B cell (primary cell): ENCODE measurements at regions not wholly inside any gene's neighbourhood (a gene's known extent, or its start where the extent isn't known, plus 50 kb on each side); places are given as distances from the start of the nearest gene placed in this dataset.

ENCODE experiments used
- ATAC-seq: fragments of 200-7000 bp; cut with Tn5 transposase; one replicate; pipeline ENCODE4 v1.10.0; 2021; ENCODE audit warnings: low read depth, mild to moderate bottlenecking, moderate number of reproducible peaks, moderate library complexity
- CTCF ChIA-PET: fragments of 350-600 bp; sonication (Branson Sonifier 250); formaldehyde crosslinking; loops from one replicate; lab custom pipeline; 2021; ENCODE audit warnings: antibody characterized with exemption, inconsistent platforms; lab: Charles Lee
- POLR2A ChIA-PET: fragments of 350-600 bp; sonication (Branson Sonifier 250); formaldehyde crosslinking; loops from one replicate; lab custom pipeline; 2021; ENCODE audit warnings: antibody characterized with exemption; lab: Charles Lee
- DNase-seq: peaks from one replicate; pipeline ENCODE4 v3.0.0; 2013
- H2AFZ ChIP-seq: 2 replicates; pipeline ENCODE4 v1.6.1; 2012; ENCODE audit warnings: mild to moderate bottlenecking, low read depth, low read length; ENCODE audit not compliant: insufficient read depth, poor library complexity, severe bottlenecking
- H3K27ac ChIP-seq, 2 donors: 1 replicate in 1 of 2; 2 replicates in 1 of 2; pipeline ENCODE4 v1.5.1; 2012 to 2013; ENCODE audit warnings: low read length in 2 of 2, mild to moderate bottlenecking in 2 of 2, moderate library complexity in 1 of 2
- H3K27me3 ChIP-seq, 4 experiments: fragments of 200-600 bp in 1 of 4; sonication (generic) in 1 of 4; replicated peaks in 1 of 4; 1 replicate in 2 of 4; 2 replicates in 2 of 4; pipeline versions ENCODE4 v1.6.1 to v1.7.0; 2013 to 2016; ENCODE audit warnings: low read length in 3 of 4, mild to moderate bottlenecking in 2 of 4, mixed read lengths in 1 of 4, moderate library complexity in 1 of 4; ENCODE audit not compliant: insufficient read depth in 4 of 4, control insufficient read depth in 3 of 4; ENCODE audit errors: control extremely low read depth in 1 of 4
- H3K36me3 ChIP-seq, 2 experiments: replicated peaks in 1 of 2; 1 replicate in 1 of 2; 2 replicates in 1 of 2; pipeline versions ENCODE4 v1.6.1 to v1.7.1; 2013; ENCODE audit warnings: low read length in 1 of 2; ENCODE audit not compliant: insufficient read depth in 2 of 2, control insufficient read depth in 1 of 2; ENCODE audit errors: control extremely low read depth in 1 of 2, extremely low read depth in 1 of 2
- H3K4me1 ChIP-seq, 2 donors: fragments of 200-600 bp in 1 of 2; sonication (generic) in 1 of 2; 1 replicate in 1 of 2; 2 replicates in 1 of 2; pipeline versions ENCODE4 v1.5.1 to v1.6.1; 2013 to 2017; ENCODE audit warnings: low read length in 2 of 2; ENCODE audit not compliant: control insufficient read depth in 2 of 2, insufficient read depth in 2 of 2
- H3K4me2 ChIP-seq: replicated peaks from 2 replicates; pipeline ENCODE3; 2012; ENCODE audit warnings: mild to moderate bottlenecking, low read depth, low read length; ENCODE audit not compliant: poor library complexity, severe bottlenecking
- H3K4me3 ChIP-seq, 5 experiments: fragments of 200-600 bp in 1 of 5; sonication (generic) in 1 of 5; 1 replicate in 3 of 5; 2 replicates in 2 of 5; pipeline versions ENCODE4 v1.5.1 to v1.7.0; 2011 to 2016; ENCODE audit warnings: low read length in 4 of 5, mild to moderate bottlenecking in 4 of 5, low read depth in 2 of 5, control low read depth in 1 of 5, moderate library complexity in 1 of 5; ENCODE audit not compliant: insufficient read depth in 1 of 5; ENCODE audit errors: control extremely low read depth in 1 of 5, extremely low read depth in 1 of 5
- H3K79me2 ChIP-seq: fragments of 200-600 bp; sonication (generic); one replicate; pipeline ENCODE4 v1.6.0; 2016; ENCODE audit warnings: low read length; ENCODE audit not compliant: control insufficient read depth, insufficient read depth
- H3K9ac ChIP-seq: fragments of 200-600 bp; sonication (generic); 2 replicates; pipeline ENCODE4 v1.6.1; 2017; ENCODE audit warnings: mild to moderate bottlenecking, low read length, moderate library complexity
- H3K9me3 ChIP-seq, 3 donors: one replicate each; pipeline versions ENCODE4 v1.6.1 to v1.7.1; 2013; ENCODE audit warnings: low read length in 2 of 3; ENCODE audit not compliant: control insufficient read depth in 2 of 3, insufficient read depth in 1 of 3; ENCODE audit errors: control extremely low read depth in 1 of 3
- H4K20me1 ChIP-seq: 2 replicates; pipeline ENCODE4 v1.6.0; 2012; ENCODE audit warnings: mild to moderate bottlenecking, low read length; ENCODE audit not compliant: insufficient read depth, control insufficient read depth, poor library complexity, severe bottlenecking
- H3K27ac Mint-ChIP-seq: one replicate; pipeline ENCODE4 v1.8.0; 2021; ENCODE audit warnings: mixed read lengths
- H3K27me3 Mint-ChIP-seq: one replicate; pipeline ENCODE4 v1.8.0; 2021; ENCODE audit warnings: mixed read lengths
- H3K4me1 Mint-ChIP-seq: one replicate; pipeline ENCODE4 v1.8.0; 2021; ENCODE audit warnings: mixed read lengths
- H3K4me3 Mint-ChIP-seq: one replicate; pipeline ENCODE4 v1.8.0; 2021; ENCODE audit warnings: mixed read lengths
- H3K9me3 Mint-ChIP-seq: one replicate; pipeline ENCODE4 v1.8.0; 2022; ENCODE audit warnings: mixed read lengths; ENCODE audit not compliant: insufficient read depth
- CTCF ChIP-seq: fragments of 200-600 bp; IDR thresholded peaks from one replicate; pipeline ENCODE4 v1.8.0; 2022; ENCODE audit warnings: antibody characterized with exemption, mild to moderate bottlenecking
- EZH2 ChIP-seq: IDR thresholded peaks from 2 replicates; pipeline ENCODE4 v1.6.1; 2012; ENCODE audit warnings: borderline replicate concordance, low read depth, mild to moderate bottlenecking, moderate library complexity, low read length; ENCODE audit not compliant: insufficient read depth, poor library complexity, severe bottlenecking
- WGBS: methylation state at CpG from one replicate; pipeline ENCODE4 v1.1.5; 2013; ENCODE audit warnings: missing lambda C conversion rate; ENCODE audit not compliant: insufficient coverage; 5-methylcytosine and 5-hydroxymethylcytosine counted together
- intact Hi-C: fragments of 100-400 bp; cut with micrococcal nuclease; formaldehyde crosslinking; loops from one replicate; pipeline ENCODE4 v1.10.0; 2022

GRCh38 chr1:38133304-38133703, 86.7 kb upstream of the POU3F1 start:
- Histone ChIP-seq H3K27me3 (peaks cover 0 to 42% (median 9%) of the 10 kb centered on the region in 4 experiments), H3K4me1 (peaks cover 0 to 4% of the 10 kb centered on the region in 2 donors), H2AFZ (no peak overlapping the region), H4K20me1 (no peaks in the 10 kb centered on the region), H3K4me2 (no peak overlapping the region), H3K9ac (no peak overlapping the region), H3K27ac (no peak overlapping the region), H3K4me3 (no peak overlapping the region), H3K9me3 (no peaks in the 10 kb centered on the region), H3K79me2 (no peaks in the 10 kb centered on the region), H3K36me3 (no peaks in the 10 kb centered on the region)
- Mint-ChIP-seq H3K4me3 (no peak overlapping the region), H3K27ac (no peak overlapping the region), H3K4me1 (peaks cover 9% of the 10 kb centered on the region), H3K9me3 (no peaks in the 10 kb centered on the region), H3K27me3 (peaks cover 57% of the 10 kb centered on the region)
- ChIA-PET CTCF (no interaction called here), POLR2A (no interaction called here)
- TF ChIP-seq EZH2 (no peak), CTCF (no peak)
- intact Hi-C loops, result no loop called here
- DNase-seq, result no peak
- no peak for ATAC-seq
- 61% methylated on average over 6 of the region's 7 CpGs for WGBS

- Mint-ChIP-seq H3K9me3 (no peaks in the 10 kb centered on the region), H3K4me1 (peaks cover 5% of the 10 kb centered on the region), H3K4me3 (no peak overlapping the region), H3K27me3 (peaks cover 52% of the 10 kb centered on the region), H3K27ac (no peak overlapping the region)
- no CpG with 5 or more reads among the region's 6 CpGs for WGBS
- ChIA-PET CTCF (no interaction called here), POLR2A (no interaction called here)
- intact Hi-C loops, result no loop called here
- no peak overlapping the region for H2AFZ ChIP-seq
- no peaks in the 10 kb centered on the region for H3K79me2 ChIP-seq
- TF ChIP-seq EZH2 (no peak), CTCF (no peak)
- no peaks in the 10 kb centered on the region for H3K9me3 ChIP-seq
- no peak overlapping the region for H3K9ac ChIP-seq
- H4K20me1 ChIP-seq, result no peaks in the 10 kb centered on the region
- H3K36me3 ChIP-seq, result no peaks in the 10 kb centered on the region
- H3K27ac ChIP-seq, result no peak overlapping the region
- H3K4me1 ChIP-seq, result peaks cover 0 to 4% of the 10 kb centered on the region in 2 donors
- ATAC-seq (no peak), DNase-seq (no peak)
- H3K4me2 ChIP-seq, result no peak overlapping the region
- no peak overlapping the region for H3K4me3 ChIP-seq
- H3K27me3 ChIP-seq, result peaks cover 0 to 41% (median 9%) of the 10 kb centered on the region in 4 experiments
These were observed 86.1 kb upstream of the POU3F1 start for GRCh38 chr1:38132681-38133080.
